ENCODE measurements at regions not wholly inside any gene's neighbourhood (a gene's known extent, or its start where the extent isn't known, plus 50 kb on each side); places are given as distances from the start of the nearest gene placed in this dataset.

- Histone ChIP-seq H3K36me3 (ENCODE audit: low read depth) (no peaks in the 10 kb centered on the region), H3K4me3 (no peak overlapping the region), H3K9ac (no peak overlapping the region), H3K9me3 (ENCODE audit: low read depth) (no peaks in the 10 kb centered on the region), H3K9me2 (ENCODE audit: insufficient read depth) (no peaks in the 10 kb centered on the region), H3K4me2 (ENCODE audit: unreplicated experiment) (peak overlapping the region; percentile 18), H3F3A (ENCODE audit: insufficient read depth) (peaks cover 6% of the 10 kb centered on the region), H3K4me1 (ENCODE audit: insufficient read depth) (peaks cover 12% of the 10 kb centered on the region), H3K27me3 (replicated peaks; ENCODE audit: insufficient read depth) (no peaks in the 10 kb centered on the region), H2AFZ (peak overlapping the region; percentile 10; the same call in 1 of the 2 replicates), H3K79me2 (ENCODE audit: insufficient read depth) (no peaks in the 10 kb centered on the region), H3K27ac (0 out of 2 replicates have a peak overlapping the region, but pooled peaks have one; percentile 17), H4K20me1 (ENCODE audit: insufficient read depth) (no peaks in the 10 kb centered on the region)
- DNase-seq: no peak
- WGBS, 2 experiments (ENCODE audit: low coverage in 1 of 2, low lambda C conversion rate in 2 of 2, missing lambda C conversion rate in 2 of 2): 88 to 92% methylated on average over 4 of the region's 4 CpGs
- TF ChIP-seq EZH2 (IDR thresholded peaks at IDR 0.05; ENCODE audit: insufficient read depth, poor library complexity, severe bottlenecking): no peak
- TF ChIP-seq EZH2phosphoT487 (IDR thresholded peaks at IDR 0.05; ENCODE audit: insufficient read depth, low read depth): no peak
- in situ Hi-C loops (cut with MboI): no loop called here
Observed at GRCh38 chr6:3535033-3535775, 78.4 kb upstream of the SLC22A23 start.

- DNase-seq: peak; percentile 78
- Histone ChIP-seq H2AFZ (peak overlapping the region; percentile 10; the same call in 1 of the 2 replicates), H3F3A (ENCODE audit: insufficient read depth) (peaks cover 6% of the 10 kb centered on the region), H3K79me2 (ENCODE audit: insufficient read depth) (no peaks in the 10 kb centered on the region), H3K4me3 (no peak overlapping the region), H3K27me3 (replicated peaks; ENCODE audit: insufficient read depth) (no peaks in the 10 kb centered on the region), H3K4me2 (ENCODE audit: unreplicated experiment) (peak overlapping the region; percentile 18), H3K4me1 (ENCODE audit: insufficient read depth) (peaks cover 12% of the 10 kb centered on the region), H3K9me3 (ENCODE audit: low read depth) (no peaks in the 10 kb centered on the region), H3K9me2 (ENCODE audit: insufficient read depth) (no peaks in the 10 kb centered on the region), H3K36me3 (ENCODE audit: low read depth) (no peaks in the 10 kb centered on the region), H3K9ac (no peak overlapping the region; the same call in 1 of the 2 replicates), H4K20me1 (ENCODE audit: insufficient read depth) (no peaks in the 10 kb centered on the region), H3K27ac (0 out of 2 replicates have a peak overlapping the region, but pooled peaks have one; percentile 18)
- WGBS, 2 experiments (ENCODE audit: low coverage in 1 of 2, low lambda C conversion rate in 2 of 2, missing lambda C conversion rate in 2 of 2): 14 to 15% methylated on average over 4 of the region's 4 CpGs
- TF ChIP-seq EZH2 (IDR thresholded peaks at IDR 0.05; ENCODE audit: insufficient read depth, poor library complexity, severe bottlenecking) (no peak), EZH2phosphoT487 (IDR thresholded peaks at IDR 0.05; ENCODE audit: insufficient read depth, low read depth) (no peak)
- in situ Hi-C loops (cut with MboI): no loop called here
Observed at GRCh38 chr6:3534599-3534998, 77.7 kb upstream of the SLC22A23 start.

GRCh38 chr6:3533981-3534380 lies 77.1 kb upstream of the SLC22A23 start:
- peaks cover 6% of the 10 kb centered on the region for H3F3A ChIP-seq (ENCODE audit: insufficient read depth)
- H3K4me3 ChIP-seq: no peak overlapping the region
- H3K9me3 ChIP-seq (ENCODE audit: low read depth): no peaks in the 10 kb centered on the region
- H3K4me1 ChIP-seq (ENCODE audit: insufficient read depth): peaks cover 12% of the 10 kb centered on the region
- no peaks in the 10 kb centered on the region for H4K20me1 ChIP-seq (ENCODE audit: insufficient read depth)
- DNase-seq: no peak
- 73 to 84% methylated on average over 6 of the region's 6 CpGs for WGBS, 2 experiments (ENCODE audit: low coverage in 1 of 2, low lambda C conversion rate in 2 of 2, missing lambda C conversion rate in 2 of 2)
- TF ChIP-seq EZH2 (IDR thresholded peaks at IDR 0.05; ENCODE audit: insufficient read depth, poor library complexity, severe bottlenecking) (no peak), EZH2phosphoT487 (IDR thresholded peaks at IDR 0.05; ENCODE audit: insufficient read depth, low read depth) (no peak)
- no peaks in the 10 kb centered on the region for H3K79me2 ChIP-seq (ENCODE audit: insufficient read depth)
- no peaks in the 10 kb centered on the region for H3K36me3 ChIP-seq (ENCODE audit: low read depth)
- no peaks in the 10 kb centered on the region for H3K27me3 ChIP-seq (replicated peaks; ENCODE audit: insufficient read depth)
- no peak overlapping the region for H3K4me2 ChIP-seq (ENCODE audit: unreplicated experiment)
- H3K9me2 ChIP-seq (ENCODE audit: insufficient read depth): no peaks in the 10 kb centered on the region
- in situ Hi-C loops (cut with MboI): no loop called here
- H3K9ac ChIP-seq: no peak overlapping the region; the same call in 1 of the 2 replicates
- H2AFZ ChIP-seq: no peak overlapping the region
- H3K27ac ChIP-seq: 0 out of 2 replicates have a peak overlapping the region, but pooled peaks have one; percentile 18

GRCh38 chr6:3532296-3532916 lies 75.6 kb upstream of the SLC22A23 start:
- H2AFZ ChIP-seq: no peak overlapping the region
- 75 to 79% methylated on average over 5 of the region's 5 CpGs for WGBS, 2 experiments (ENCODE audit: low coverage in 1 of 2, low lambda C conversion rate in 2 of 2, missing lambda C conversion rate in 2 of 2)
- no peaks in the 10 kb centered on the region for H3K9me3 ChIP-seq (ENCODE audit: low read depth)

More at GRCh38 chr6:3532296-3532916, 75.6 kb upstream of the SLC22A23 start:
- Histone ChIP-seq H3K4me1 (ENCODE audit: insufficient read depth) (peaks cover 12% of the 10 kb centered on the region), H3K9me2 (ENCODE audit: insufficient read depth) (no peaks in the 10 kb centered on the region), H3K79me2 (ENCODE audit: insufficient read depth) (no peaks in the 10 kb centered on the region), H4K20me1 (ENCODE audit: insufficient read depth) (no peaks in the 10 kb centered on the region), H3K36me3 (ENCODE audit: low read depth) (no peaks in the 10 kb centered on the region), H3F3A (ENCODE audit: insufficient read depth) (peaks cover 6% of the 10 kb centered on the region), H3K27ac (no peak overlapping the region), H3K4me2 (ENCODE audit: unreplicated experiment) (no peak overlapping the region), H3K4me3 (no peak overlapping the region), H3K27me3 (replicated peaks; ENCODE audit: insufficient read depth) (no peaks in the 10 kb centered on the region), H3K9ac (no peak overlapping the region)
- no peak for DNase-seq
- in situ Hi-C loops (cut with MboI): no loop called here
- TF ChIP-seq EZH2phosphoT487 (IDR thresholded peaks at IDR 0.05; ENCODE audit: insufficient read depth, low read depth) (no peak), EZH2 (IDR thresholded peaks at IDR 0.05; ENCODE audit: insufficient read depth, poor library complexity, severe bottlenecking) (no peak)

Measured in GM23248 (cell line).